Renal cortical epithelial cell (primary cell): ENCODE measurements at regions not wholly inside any gene's neighbourhood (a gene's known extent, or its start where the extent isn't known, plus 50 kb on each side); places are given as distances from the start of the nearest gene placed in this dataset.

ENCODE experiments used
- DNase-seq: peaks from one replicate; pipeline ENCODE4 v3.0.0-alpha.2; 2011; ENCODE audit warnings: low read depth

GRCh38 chr4:123747016-123747415 lies 350.4 kb downstream of the SPRY1 start:
- no peak for DNase-seq

GRCh38 chr4:123748806-123749205 lies 352.2 kb downstream of the SPRY1 start:
- no peak for DNase-seq

- no peak for DNase-seq
These were observed 352.8 kb downstream of the SPRY1 start for GRCh38 chr4:123749383-123749782.

GRCh38 chr4:123750044-123750443 lies 353.4 kb downstream of the SPRY1 start:
- peak; percentile 33 for DNase-seq

- no peak for DNase-seq
These were observed 359.1 kb downstream of the SPRY1 start for GRCh38 chr4:123755655-123756054.

GRCh38 chr4:123767806-123768205 lies 371.2 kb downstream of the SPRY1 start:
- DNase-seq = no peak

GRCh38 chr4:123770884-123771283 lies 374.3 kb downstream of the SPRY1 start:
- no peak for DNase-seq

- DNase-seq = no peak
These were observed 379.7 kb downstream of the SPRY1 start for GRCh38 chr4:123776267-123776666.

- no peak for DNase-seq
These were observed 380.8 kb downstream of the SPRY1 start for GRCh38 chr4:123777373-123777772.

GRCh38 chr4:123783151-123783790 lies 386.7 kb downstream of the SPRY1 start:
- no peak for DNase-seq

- no peak for DNase-seq
These were observed 387.3 kb downstream of the SPRY1 start for GRCh38 chr4:123783921-123784320.

- DNase-seq = no peak
These were observed 388.0 kb downstream of the SPRY1 start for GRCh38 chr4:123784626-123785025.

- DNase-seq = peak; percentile 63
These were observed 388.9 kb downstream of the SPRY1 start for GRCh38 chr4:123785538-123785937.

GRCh38 chr4:123786163-123786915 lies 389.7 kb downstream of the SPRY1 start:
- DNase-seq = no peak

- DNase-seq = peak; percentile 64
These were observed 390.3 kb downstream of the SPRY1 start for GRCh38 chr4:123786920-123787319.

GRCh38 chr4:123787512-123788080 lies 391.0 kb downstream of the SPRY1 start:
- DNase-seq = no peak

- DNase-seq = no peak
These were observed 392.0 kb downstream of the SPRY1 start for GRCh38 chr4:123788577-123788976.

- DNase-seq = no peak
These were observed 394.1 kb downstream of the SPRY1 start for GRCh38 chr4:123790681-123791080.

- no peak for DNase-seq
These were observed 405.6 kb downstream of the SPRY1 start for GRCh38 chr4:123802082-123802645.

GRCh38 chr4:123802933-123803332 lies 406.3 kb downstream of the SPRY1 start:
- no peak for DNase-seq

- peak; percentile 45 for DNase-seq
These were observed 407.7 kb downstream of the SPRY1 start for GRCh38 chr4:123804196-123804721.

GRCh38 chr4:123806056-123806455 lies 409.5 kb downstream of the SPRY1 start:
- no peak for DNase-seq

- no peak for DNase-seq
These were observed 410.6 kb downstream of the SPRY1 start for GRCh38 chr4:123807187-123807586.
